Cardiac muscle cell (in vitro differentiated cells and primary cell): ENCODE measurements at regions not wholly inside any gene's neighbourhood (a gene's known extent, or its start where the extent isn't known, plus 50 kb on each side); places are given as distances from the start of the nearest gene placed in this dataset.

Source experiments
- DNase-seq, 2 donors: peaks; one replicate each; pipeline versions ENCODE4 v3.0.0 to v3.0.0-alpha.2; 2010 to 2017; ENCODE audit warnings: low read depth in 1 of 2, low spot score in 1 of 2
- H3K27ac ChIP-seq: fragments of 200-600 bp; sonication (generic); 2 replicates; pipeline ENCODE4 v1.5.1; 2016
- H3K27me3 ChIP-seq: fragments of 200-600 bp; sonication (generic); 2 replicates; pipeline ENCODE4 v1.6.0; 2016; ENCODE audit warnings: control low read depth
- H3K36me3 ChIP-seq: fragments of 200-600 bp; sonication (generic); 2 replicates; pipeline ENCODE4 v1.5.1; 2016; ENCODE audit warnings: control low read depth
- H3K4me1 ChIP-seq: fragments of 200-600 bp; sonication (generic); 2 replicates; pipeline ENCODE4 v1.8.1; 2017; ENCODE audit warnings: low read depth, mild to moderate bottlenecking, mixed run types
- H3K4me3 ChIP-seq: fragments of 200-600 bp; sonication (generic); 2 replicates; pipeline ENCODE4 v1.5.1; 2016; ENCODE audit warnings: mild to moderate bottlenecking
- H3K9me3 ChIP-seq: fragments of 200-600 bp; sonication (generic); 2 replicates; pipeline ENCODE4 v1.5.1; 2017; ENCODE audit warnings: low read depth, mild to moderate bottlenecking, control low read depth
- TF ChIP-seq, protein P1 (sequence below): IDR thresholded peaks from 2 replicates; pipeline ENCODE4 v1.5.1; 2012; ENCODE audit warnings: low read depth, mild to moderate bottlenecking, low read length

- Histone ChIP-seq H3K4me3 (no peak overlapping the region), H3K27ac (no peak overlapping the region), H3K4me1 (no peaks in the 10 kb centered on the region), H3K9me3 (no peaks in the 10 kb centered on the region), H3K36me3 (no peaks in the 10 kb centered on the region), H3K27me3 (no peaks in the 10 kb centered on the region)
- DNase-seq: no peak
- TF ChIP-seq, protein P1, sequence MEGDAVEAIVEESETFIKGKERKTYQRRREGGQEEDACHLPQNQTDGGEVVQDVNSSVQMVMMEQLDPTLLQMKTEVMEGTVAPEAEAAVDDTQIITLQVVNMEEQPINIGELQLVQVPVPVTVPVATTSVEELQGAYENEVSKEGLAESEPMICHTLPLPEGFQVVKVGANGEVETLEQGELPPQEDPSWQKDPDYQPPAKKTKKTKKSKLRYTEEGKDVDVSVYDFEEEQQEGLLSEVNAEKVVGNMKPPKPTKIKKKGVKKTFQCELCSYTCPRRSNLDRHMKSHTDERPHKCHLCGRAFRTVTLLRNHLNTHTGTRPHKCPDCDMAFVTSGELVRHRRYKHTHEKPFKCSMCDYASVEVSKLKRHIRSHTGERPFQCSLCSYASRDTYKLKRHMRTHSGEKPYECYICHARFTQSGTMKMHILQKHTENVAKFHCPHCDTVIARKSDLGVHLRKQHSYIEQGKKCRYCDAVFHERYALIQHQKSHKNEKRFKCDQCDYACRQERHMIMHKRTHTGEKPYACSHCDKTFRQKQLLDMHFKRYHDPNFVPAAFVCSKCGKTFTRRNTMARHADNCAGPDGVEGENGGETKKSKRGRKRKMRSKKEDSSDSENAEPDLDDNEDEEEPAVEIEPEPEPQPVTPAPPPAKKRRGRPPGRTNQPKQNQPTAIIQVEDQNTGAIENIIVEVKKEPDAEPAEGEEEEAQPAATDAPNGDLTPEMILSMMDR: no peak
Observed at GRCh38 chr11:70578371-70578770, 180.0 kb downstream of the CTTN start.

DNA sequence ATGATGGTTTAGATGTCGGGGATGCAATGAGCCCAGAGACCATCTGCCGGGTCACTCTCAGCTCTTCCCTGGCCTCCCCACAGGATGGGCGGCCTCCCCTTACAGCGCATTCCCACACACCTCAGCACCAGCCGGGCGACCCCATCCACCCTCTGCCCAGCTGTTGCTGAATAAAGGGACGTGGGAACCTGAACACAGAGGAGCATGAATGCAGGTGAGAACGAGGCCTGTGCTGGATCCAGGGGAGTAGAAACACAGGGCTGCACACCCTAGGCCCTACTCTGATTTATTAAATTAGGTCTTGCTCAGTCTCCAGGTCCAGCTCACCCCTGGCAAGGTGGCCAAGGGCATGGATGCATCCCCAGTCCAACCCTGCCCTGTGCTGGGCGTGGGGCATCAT lies 180.5 kb downstream of the CTTN start:
- Histone ChIP-seq H3K9me3 (no peaks in the 10 kb centered on the region), H3K27ac (no peak overlapping the region), H3K36me3 (no peaks in the 10 kb centered on the region), H3K27me3 (no peaks in the 10 kb centered on the region), H3K4me3 (no peak overlapping the region), H3K4me1 (no peaks in the 10 kb centered on the region)
- TF ChIP-seq, protein P1: no peak
- no peak for DNase-seq

DNA sequence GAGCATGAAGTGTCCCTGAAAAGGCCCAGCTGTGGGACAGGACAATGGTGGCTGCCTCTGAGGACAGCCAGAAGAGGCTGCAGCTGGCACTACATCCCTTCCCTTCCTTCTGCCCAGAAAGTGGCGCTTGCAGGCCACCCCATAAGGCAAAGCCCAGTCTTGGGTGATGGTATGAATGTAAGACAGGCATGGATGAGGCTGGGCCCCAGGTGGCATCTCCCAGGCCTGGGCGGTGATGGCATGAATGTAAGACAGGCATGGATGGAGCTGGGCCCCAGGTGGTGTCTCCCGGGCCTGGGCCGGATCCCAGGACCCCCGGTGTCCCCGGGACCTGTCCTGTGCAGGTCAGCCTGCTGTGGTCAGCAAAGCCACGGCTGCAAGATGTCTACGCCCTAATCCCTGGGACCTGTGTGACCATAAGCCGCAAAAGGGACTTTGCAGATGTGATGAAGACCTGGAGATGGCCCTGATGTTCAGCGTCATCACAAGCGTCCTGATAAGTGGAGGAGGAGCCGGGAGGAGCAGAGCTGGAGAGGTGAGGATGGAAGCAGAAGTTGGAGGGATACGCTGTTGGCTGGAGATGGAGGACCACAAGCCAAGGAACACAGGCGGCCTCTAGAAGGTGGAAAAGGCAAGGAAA lies 181.1 kb downstream of the CTTN start:
- Histone ChIP-seq H3K4me1 (no peaks in the 10 kb centered on the region), H3K4me3 (no peak overlapping the region), H3K9me3 (no peaks in the 10 kb centered on the region), H3K36me3 (no peaks in the 10 kb centered on the region), H3K27me3 (no peaks in the 10 kb centered on the region), H3K27ac (no peak overlapping the region)
- TF ChIP-seq, protein P1: no peak
- DNase-seq: no peak

DNA sequence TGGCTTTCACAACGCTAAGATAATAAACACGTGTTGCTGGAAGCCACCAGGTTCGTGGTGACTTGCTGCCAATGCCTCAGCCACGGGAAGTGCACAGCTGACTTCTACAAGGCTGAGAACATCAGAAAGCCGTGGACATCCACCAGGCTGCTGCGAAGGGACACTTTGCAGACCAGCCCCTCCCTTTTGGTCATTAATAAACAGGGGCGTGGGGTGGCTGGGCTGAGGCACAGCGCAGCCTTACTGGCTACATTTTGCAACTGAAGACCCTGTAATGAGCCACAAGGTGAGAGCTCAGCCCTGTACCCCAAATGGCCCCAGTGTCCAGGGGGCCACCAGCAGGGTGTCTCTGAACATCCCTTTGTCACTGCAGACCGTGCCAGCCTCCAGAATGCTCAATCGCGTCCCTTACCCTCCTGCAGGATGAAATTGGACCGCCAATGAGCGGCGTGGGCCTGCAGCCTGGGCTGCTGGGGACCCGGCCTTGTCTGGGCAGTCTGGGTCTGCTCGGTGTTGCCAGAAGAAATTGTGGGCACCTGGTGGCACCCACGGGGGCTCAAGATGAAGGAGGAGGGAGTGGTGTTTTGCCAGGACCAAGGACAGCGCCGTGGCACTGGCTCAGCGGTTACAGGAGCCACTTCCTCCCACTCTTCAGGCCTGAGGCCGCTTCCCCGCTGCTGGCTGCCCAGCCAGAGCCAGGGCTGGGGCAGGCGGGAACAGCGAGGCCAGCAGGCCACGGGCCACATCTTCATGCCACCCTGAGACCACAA lies 181.9 kb downstream of the CTTN start:
- peak; percentile 22 to 79 for DNase-seq
- no peaks in the 10 kb centered on the region for H3K9me3 ChIP-seq
- no peaks in the 10 kb centered on the region for H3K27me3 ChIP-seq
- H3K4me1 ChIP-seq: no peaks in the 10 kb centered on the region
- H3K4me3 ChIP-seq: no peak overlapping the region
- TF ChIP-seq, protein P1: no peak
- H3K36me3 ChIP-seq: no peaks in the 10 kb centered on the region
- no peak overlapping the region for H3K27ac ChIP-seq

DNA sequence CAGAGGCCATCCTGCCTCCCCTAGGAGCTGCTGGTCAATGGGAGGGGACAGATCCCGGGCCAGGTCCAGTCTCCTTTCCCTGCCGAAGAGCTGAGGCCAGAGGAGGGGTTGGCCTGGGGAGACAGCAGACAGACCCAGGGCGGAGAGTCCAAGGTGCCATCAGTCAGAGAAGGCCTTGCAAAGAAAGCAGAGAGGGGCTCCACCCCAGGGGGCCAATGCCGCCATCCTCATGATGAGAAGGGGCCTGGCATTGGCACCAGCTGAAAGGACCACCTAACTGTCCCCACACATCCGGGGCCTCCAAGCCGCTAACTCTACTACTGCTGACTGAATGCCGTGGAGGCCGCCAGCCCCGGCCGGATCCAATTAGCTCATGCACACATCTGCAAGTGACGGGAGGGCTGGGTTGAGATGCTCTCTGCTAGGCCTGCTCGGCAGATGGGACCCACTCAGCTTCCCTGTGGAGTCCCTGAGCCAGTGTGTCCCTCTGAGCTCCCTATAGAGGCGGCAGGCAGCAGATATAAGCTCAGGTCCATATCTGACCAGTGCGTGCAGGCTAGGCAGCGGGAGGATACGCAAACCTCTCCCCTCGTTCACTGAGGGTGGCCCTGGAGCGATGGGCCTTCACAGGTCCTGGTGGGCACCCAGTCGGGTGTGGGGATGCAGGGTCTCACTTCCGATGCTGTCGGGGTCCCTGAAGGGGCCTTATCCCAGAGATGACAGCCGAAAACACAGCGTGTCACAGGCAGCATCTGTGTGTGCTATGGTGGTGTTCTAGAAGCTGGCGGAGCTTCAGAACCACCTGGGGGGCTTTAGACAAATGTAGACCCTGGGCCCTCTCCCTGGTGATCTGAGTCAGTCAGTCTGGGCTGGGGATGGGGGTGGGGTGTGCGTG lies 183.9 kb downstream of the CTTN start:
- Histone ChIP-seq H3K4me1 (no peaks in the 10 kb centered on the region), H3K4me3 (no peak overlapping the region), H3K9me3 (no peaks in the 10 kb centered on the region), H3K27me3 (no peaks in the 10 kb centered on the region), H3K27ac (no peak overlapping the region), H3K36me3 (no peaks in the 10 kb centered on the region)
- TF ChIP-seq, protein P1: no peak
- DNase-seq: no peak
